Endothelial cell of umbilical vein (primary cell): ENCODE measurements at regions not wholly inside any gene's neighbourhood (a gene's known extent, or its start where the extent isn't known, plus 50 kb on each side); places are given as distances from the start of the nearest gene placed in this dataset.

Experiments
- CTCF ChIP-seq, 2 donors: IDR thresholded peaks; 1 replicate in 1 of 2; 2 replicates in 1 of 2; pipeline ENCODE4 v1.5.1; 2011; ENCODE audit warnings: low read length in 2 of 2, mild to moderate bottlenecking in 2 of 2, moderate library complexity in 2 of 2, control low read depth in 1 of 2, inconsistent platforms in 1 of 2, low read depth in 1 of 2; ENCODE audit not compliant: insufficient read depth in 1 of 2; ENCODE audit errors: extremely low read depth in 1 of 2
- EZH2 ChIP-seq: IDR thresholded peaks from 2 replicates; pipeline ENCODE4 v1.6.1; 2012; ENCODE audit warnings: borderline replicate concordance, low read depth, mild to moderate bottlenecking, moderate library complexity, low read length, inconsistent platforms; ENCODE audit not compliant: severe bottlenecking
- FOS ChIP-seq: IDR thresholded peaks from 2 replicates; pipeline ENCODE4 v1.6.1; 2011; ENCODE audit warnings: mild to moderate bottlenecking, low read length, moderate library complexity, borderline replicate concordance; ENCODE audit not compliant: insufficient read depth
- GATA2 ChIP-seq: IDR thresholded peaks from 2 replicates; pipeline ENCODE4 v1.7.0; 2011; ENCODE audit warnings: low read depth, mild to moderate bottlenecking, moderate library complexity, mixed read lengths, low read length; ENCODE audit not compliant: insufficient read length, insufficient read depth
- JUN ChIP-seq: IDR thresholded peaks from 2 replicates; pipeline ENCODE4 v1.6.1; 2011; ENCODE audit warnings: borderline replicate concordance, low read depth; ENCODE audit not compliant: insufficient read length, insufficient read depth
- MYC ChIP-seq: IDR thresholded peaks from one replicate; pipeline ENCODE4 v1.6.1; 2011; ENCODE audit warnings: mild to moderate bottlenecking, low read depth, low read length
- POLR2A ChIP-seq: IDR thresholded peaks from 2 replicates; pipeline ENCODE4 v1.6.1; 2012; ENCODE audit warnings: low read depth, mild to moderate bottlenecking, control low read depth, low read length
- POLR2AphosphoS5 ChIP-seq: IDR thresholded peaks from 2 replicates; pipeline ENCODE4 v1.6.1; 2012; ENCODE audit warnings: low read depth, mild to moderate bottlenecking, control low read depth, low read length, moderate library complexity; ENCODE audit not compliant: insufficient read depth
- TF ChIP-seq, protein P1 (sequence below): IDR thresholded peaks from 2 replicates; pipeline ENCODE4 v1.6.1; 2011; ENCODE audit not compliant: insufficient read depth, insufficient read length

DNA sequence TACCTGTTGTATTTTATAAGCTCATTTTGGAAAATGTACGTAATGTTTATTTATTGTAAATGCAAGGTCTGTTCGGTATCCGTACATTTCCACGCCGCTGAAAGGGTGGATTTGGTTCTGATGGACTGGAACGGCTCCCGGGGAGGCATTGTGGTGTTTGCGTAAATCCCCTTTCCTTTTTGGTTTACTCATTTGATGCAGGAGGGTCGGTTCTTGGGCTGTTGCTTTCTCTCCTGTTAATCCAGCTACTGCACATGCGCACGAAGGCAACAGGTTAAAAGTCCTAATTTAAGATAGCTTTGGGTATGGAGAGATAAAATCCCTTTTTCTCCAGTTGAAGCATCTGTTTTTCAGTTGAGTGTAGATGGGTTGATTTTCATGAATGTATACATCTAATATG lies 224.4 kb downstream of the TM9SF2 start:
- no peak for TF ChIP-seq POLR2A
- TF ChIP-seq CTCF (IDR thresholded peaks at IDR 0.05; ENCODE audit: extremely low read depth in 1 of 2, insufficient read depth in 1 of 2, low read depth in 1 of 2, low read length in 2 of 2): no peak
- no peak for TF ChIP-seq JUN
- no peak for TF ChIP-seq EZH2
- TF ChIP-seq POLR2AphosphoS5: no peak
- TF ChIP-seq, protein P1, sequence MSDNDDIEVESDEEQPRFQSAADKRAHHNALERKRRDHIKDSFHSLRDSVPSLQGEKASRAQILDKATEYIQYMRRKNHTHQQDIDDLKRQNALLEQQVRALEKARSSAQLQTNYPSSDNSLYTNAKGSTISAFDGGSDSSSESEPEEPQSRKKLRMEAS: no peak
- no peak for TF ChIP-seq MYC
- no peak for TF ChIP-seq FOS
- no peak for TF ChIP-seq GATA2
